ENCODE measurements at regions not wholly inside any gene's neighbourhood (a gene's known extent, or its start where the extent isn't known, plus 50 kb on each side); places are given as distances from the start of the nearest gene placed in this dataset.

DNA sequence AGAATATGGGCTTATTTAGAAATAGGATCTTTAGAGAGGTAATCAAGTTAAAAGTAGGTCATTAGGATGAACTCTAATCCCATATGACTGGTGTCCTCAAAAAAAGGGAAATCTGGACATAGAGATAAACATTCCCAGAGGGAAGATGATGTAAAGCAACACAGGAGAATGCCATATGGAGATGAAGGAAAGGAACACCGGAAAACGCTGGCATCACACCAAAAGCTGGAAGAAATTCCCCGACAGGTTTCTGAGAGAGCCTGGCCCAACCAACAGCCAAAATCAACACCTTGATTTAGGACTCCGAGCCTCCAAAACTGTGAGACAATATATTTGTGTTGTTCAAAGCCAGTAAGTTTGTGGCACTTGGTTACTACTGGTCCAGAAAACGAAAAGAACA lies 296.7 kb downstream of the DSEL start:
- no peak for DNase-seq

DNA sequence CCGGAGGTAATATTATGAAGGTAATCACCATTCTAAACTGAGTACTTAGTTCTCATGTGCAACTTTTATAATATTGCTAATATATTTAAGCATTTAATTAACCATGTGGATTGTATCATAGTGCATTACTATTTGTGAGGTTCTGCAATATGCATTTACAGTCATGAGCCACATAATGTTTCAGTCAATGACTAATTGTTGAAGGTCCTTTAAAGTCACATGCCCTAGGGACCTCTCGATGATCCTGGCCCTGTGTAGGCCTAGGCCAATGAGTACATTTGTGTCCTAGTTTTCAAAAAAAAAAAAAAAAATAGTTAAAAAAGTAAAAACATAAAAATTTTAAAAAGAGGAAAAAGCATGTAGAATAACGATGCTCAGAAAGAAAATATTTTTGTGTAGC lies 298.0 kb downstream of the DSEL start:
- no peak for DNase-seq

GRCh38 chr18:67217551-67218166 lies 298.9 kb downstream of the DSEL start:
- DNase-seq, result peak in 2 of 4 experiments; percentile 5 to 8

GRCh38 chr18:67216846-67217245 lies 299.7 kb downstream of the DSEL start:
- DNase-seq, result no peak

- DNase-seq, result no peak
These were observed 300.8 kb downstream of the DSEL start for GRCh38 chr18:67215686-67216085.

DNA sequence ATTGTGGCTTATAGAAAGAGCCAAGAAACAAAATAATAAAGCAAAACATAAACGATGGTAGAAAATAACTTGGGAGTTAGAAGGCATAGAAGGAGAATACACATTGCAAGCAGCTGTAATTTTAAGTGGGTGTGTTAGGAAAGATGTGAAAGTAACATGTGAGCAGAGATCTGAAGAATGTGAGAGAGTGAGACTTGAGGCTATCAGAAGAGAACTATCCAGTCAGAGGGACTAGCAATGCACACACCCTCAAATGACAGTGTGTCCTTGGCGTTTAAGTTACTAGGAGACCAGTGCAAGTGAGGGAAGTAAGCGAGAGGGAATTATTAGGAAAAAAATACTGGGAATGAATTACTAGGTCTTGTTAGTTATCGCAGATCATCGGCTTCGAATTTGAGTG lies 304.9 kb downstream of the DSEL start:
- DNase-seq, result no peak

- no peak for DNase-seq
These were observed 315.9 kb downstream of the DSEL start for GRCh38 chr18:67200665-67201064.

DNA sequence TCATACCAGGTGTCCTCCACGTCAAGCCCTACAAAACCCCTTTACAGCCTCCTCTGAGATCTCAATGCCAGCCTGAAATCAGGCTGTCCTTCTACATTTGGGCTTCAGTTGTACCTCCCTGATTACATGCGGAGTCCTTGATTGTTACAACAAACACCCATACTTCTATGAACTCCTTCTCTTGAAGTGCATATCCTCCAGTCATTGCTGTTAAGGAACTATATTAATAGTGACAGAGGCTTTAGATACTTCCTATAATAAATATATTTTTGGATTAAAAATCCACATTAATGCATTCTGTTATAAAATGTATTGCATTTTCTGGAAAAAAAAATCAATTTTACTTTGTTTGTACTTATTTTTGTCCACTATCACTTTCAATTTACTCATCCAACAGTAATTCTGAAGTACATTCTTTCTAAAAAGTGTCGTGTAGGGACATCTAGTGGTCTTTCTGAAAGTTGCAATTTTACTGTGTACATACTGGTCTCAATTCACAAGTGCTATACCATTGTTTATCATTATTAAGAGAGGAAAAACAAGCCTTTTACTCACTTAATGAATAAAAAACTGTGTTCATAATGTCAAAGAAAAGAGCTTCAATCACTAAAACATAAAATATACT lies 316.4 kb downstream of the DSEL start:
- no peak for DNase-seq

DNA sequence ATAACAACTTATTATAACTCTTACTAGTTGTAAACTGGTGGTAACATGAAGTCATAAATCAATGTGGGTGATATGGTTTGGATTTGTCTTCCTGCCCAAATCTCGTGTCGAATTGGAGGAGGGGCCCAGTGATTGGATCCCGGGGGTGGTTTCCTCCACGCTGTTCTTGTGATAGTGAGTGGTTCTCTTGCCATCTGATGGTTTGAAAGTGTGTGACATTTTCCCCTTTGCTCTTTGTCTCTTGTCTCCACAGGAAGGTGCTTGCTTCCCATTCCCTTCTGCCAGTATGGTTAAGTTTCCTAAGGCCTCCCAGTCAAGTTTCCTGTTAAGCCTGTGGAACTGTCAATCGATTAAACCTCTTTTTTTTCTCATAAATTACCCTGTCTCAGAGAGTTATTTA lies 321.6 kb downstream of the DSEL start:
- DNase-seq, result no peak

- no peak for DNase-seq
These were observed 324.0 kb downstream of the DSEL start for GRCh38 chr18:67192535-67192934.

DNA sequence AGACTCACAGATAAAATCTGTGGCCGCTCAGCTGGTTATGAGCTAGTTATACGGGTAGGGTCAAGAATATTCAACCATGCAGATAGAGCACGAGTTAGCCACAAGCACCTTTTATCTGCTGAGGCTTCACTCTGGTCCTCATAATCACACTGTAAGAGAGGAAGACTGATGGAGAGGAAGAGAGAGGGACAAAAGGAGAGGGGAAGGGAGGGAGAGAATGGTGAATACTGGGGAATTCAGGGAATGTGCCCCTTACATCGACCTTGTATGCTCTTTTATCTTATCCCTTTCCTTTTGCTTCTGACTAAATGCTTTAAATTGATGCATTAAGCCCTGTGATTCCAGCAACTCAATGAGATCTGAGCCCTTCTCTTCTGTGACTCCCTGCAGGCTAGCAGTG lies 333.1 kb downstream of the DSEL start:
- no peak for DNase-seq

- DNase-seq, result no peak
These were observed 336.8 kb downstream of the DSEL start for GRCh38 chr18:67179726-67180125.

DNA sequence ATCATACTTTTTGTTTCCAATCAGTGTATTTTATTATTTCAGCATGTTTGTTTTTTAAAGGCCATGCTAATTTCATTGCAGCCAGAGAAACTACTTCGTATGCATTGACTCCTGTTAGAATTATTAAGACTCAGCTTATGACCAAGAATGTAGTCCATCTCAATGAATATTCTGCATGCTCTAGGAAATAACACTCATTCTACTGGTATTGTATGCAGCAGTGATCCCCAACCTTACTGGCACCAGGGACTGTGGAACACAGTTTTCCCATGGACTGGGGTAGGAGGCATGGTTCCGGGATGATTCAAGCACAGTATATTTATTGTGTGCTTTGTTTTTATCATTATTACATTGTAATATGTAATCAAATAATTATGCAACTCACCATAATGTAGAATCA lies 356.9 kb downstream of the DSEL start:
- no peak for DNase-seq

- DNase-seq, result no peak
These were observed 361.5 kb downstream of the DSEL start for GRCh38 chr18:67154979-67155378.

DNA sequence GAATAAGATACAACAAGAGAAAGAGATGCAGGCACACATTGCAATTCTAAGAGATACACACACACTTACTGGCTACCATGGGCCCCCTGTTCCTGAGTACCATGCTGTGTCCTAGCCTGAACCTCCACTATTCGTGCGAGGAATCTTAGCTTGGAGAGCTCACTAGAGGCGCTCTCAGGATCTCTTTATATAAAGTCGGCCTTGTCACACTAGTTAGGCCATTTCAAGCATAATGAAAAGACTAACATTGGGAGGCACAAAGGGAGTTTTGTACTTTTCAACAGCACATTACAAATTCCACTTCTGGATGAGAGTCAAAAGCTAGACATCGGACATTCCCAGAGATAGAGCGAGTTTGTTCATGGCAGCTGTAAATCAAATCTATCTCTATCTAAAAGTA lies 365.2 kb downstream of the DSEL start:
- DNase-seq, result no peak

DNA sequence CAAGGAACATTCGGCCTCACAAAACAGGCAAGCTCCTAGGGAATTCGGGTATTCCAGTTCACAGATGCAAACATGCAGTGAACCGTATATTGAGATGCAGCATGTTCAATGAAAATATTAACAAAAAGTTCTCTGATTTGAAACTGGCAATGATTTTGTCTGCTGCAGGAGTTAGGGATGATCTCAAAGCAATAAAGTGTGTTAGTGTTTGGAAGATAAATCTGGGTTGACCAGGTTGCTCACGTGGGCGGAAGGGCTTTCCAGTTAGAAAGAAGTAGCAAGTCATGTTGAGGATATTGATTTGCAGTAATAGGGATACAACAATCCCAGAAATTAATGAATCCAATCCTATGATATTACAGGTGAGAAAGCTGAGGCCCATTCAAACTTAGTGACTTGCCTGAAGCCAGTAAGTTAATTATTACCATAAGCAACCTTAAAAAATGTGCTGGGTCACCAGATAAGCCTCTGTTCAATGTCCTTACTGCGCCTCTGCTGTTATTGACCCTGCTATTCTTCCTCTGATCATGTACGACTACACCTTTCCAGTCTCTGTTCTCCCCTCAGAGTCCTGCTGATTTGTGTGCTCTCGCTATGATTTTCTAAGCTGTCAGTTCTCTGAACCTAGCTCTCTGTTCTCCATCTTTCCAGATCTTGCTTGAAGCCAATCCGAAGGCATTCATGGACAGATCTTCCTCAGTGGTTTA lies 370.8 kb downstream of the DSEL start:
- DNase-seq, result no peak

GRCh38 chr18:67144329-67144728 lies 372.2 kb downstream of the DSEL start:
- no peak for DNase-seq

DNA sequence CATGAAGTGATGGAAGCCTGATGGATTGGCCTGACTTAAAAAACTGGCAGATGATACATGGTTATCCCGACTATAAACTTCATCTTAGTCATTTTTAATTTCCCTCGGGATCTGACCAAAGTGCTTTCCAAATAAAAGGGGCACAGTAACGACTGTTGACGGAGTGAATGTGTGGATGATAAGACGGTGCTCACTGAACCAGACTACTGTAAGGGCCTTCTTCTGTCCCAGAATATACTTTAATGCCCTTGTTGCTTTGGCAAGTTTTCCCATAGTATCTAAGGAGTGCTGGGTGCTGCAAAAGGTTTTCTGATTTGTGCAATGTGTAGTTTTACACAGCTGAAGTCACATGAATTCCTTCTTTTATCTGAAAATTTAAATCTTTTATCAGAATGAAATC lies 373.5 kb downstream of the DSEL start:
- DNase-seq, result no peak

GRCh38 chr18:67142604-67143003 lies 373.9 kb downstream of the DSEL start:
- no peak for DNase-seq

DNA sequence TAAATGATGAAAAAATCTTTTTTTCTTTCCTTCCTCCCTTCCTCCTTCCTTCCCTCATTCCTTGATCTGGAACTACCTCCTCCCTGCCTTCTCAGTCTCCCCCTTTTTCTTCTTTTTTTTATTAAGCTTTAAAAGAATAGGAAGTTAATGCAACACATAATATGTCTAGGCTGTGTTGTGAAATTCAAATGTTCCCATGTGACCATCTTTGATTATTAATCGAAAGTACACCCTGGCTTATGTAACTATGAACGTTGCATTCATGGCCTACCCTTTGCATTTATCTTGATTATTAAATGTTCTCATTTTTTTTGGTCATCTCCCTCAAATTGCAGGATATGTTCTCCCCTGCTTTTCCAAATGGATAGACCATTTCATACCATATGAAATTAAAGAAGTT lies 376.0 kb downstream of the DSEL start:
- DNase-seq, result no peak

- DNase-seq, result no peak
These were observed 376.6 kb downstream of the DSEL start for GRCh38 chr18:67139899-67140298.

- DNase-seq, result no peak
These were observed 380.5 kb downstream of the DSEL start for GRCh38 chr18:67135981-67136380.

DNA sequence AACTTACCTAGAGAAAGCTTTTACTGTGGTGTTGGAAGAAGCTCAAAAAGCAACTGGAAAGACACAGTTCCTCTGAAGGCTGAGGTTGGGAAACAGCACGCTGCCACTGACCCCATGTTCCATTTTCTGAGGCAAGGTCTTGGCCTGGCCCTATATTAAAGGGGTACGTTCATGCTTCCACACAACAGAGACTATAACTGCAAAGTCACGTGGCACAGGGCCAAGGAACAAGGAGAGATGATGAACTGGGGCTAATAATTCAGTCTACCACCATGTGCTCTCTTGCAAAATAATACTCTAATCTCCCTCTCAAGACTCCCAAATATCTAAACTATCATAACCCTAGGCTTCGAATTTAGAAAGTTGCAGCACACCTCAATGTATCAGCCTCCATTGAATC lies 381.6 kb downstream of the DSEL start:
- DNase-seq, result no peak

DNA sequence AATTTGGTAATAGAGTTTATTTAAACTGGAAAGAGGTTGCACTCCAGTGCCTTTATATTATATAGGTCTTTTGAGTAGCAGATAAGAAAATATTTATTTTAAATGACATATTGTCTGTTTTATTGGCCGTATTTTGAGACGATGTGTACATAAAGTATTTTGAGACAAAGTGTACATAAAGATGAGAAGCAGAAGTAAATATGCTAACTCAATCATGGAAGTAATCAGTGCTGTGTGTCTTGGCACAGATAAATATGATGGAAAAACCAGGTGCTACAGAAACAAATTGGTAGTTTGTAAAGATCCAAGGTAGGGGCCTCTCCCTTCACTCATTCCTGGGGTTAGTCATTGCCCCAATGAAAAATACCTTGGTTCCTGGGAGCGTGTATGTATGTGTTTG lies 382.9 kb downstream of the DSEL start:
- no peak for DNase-seq

GRCh38 chr18:67132919-67133318 lies 383.6 kb downstream of the DSEL start:
- no peak for DNase-seq
